ENCODE measurements at regions not wholly inside any gene's neighbourhood (a gene's known extent, or its start where the extent isn't known, plus 50 kb on each side); places are given as distances from the start of the nearest gene placed in this dataset.

GRCh38 chrX:968148-968965 is 244.1 kb downstream of the CRLF2 start:
- TF ChIP-seq HDAC2 (IDR thresholded peaks at IDR 0.05; ENCODE audit: borderline replicate concordance in 1 of 2, low read depth in 2 of 2, low read length in 2 of 2) (no peak), RBBP5 (IDR thresholded peaks at IDR 0.05; ENCODE audit: borderline replicate concordance, low read depth, low read length) (no peak), CTCF (IDR thresholded peaks at IDR 0.05; ENCODE audit: control extremely low read depth in 1 of 3, insufficient read depth in 1 of 3, low read depth in 1 of 3, low read length in 3 of 3) (no peak), SAP30 (IDR thresholded peaks at IDR 0.05; ENCODE audit: insufficient read depth, insufficient replicate concordance, low read length) (no peak), POLR2AphosphoS5 (IDR thresholded peaks at IDR 0.05; ENCODE audit: low read depth, low read length) (no peak), SRF (IDR thresholded peaks at IDR 0.05; ENCODE audit: low read depth, low read length) (no peak), CBX8 (IDR thresholded peaks at IDR 0.05; ENCODE audit: borderline replicate concordance, low read depth, low read length) (no peak), CEBPB (IDR thresholded peaks at IDR 0.05; ENCODE audit: low read depth, low read length) (no peak), FOSL1 (IDR thresholded peaks at IDR 0.05; ENCODE audit: insufficient read depth, low read depth, low read length) (no peak), POLR2A (IDR thresholded peaks at IDR 0.05; ENCODE audit: control extremely low read depth in 1 of 2, low read depth in 2 of 2, low read length in 2 of 2) (no peak)

Measured in H1 (cell line).